HCT116 (cell line): ENCODE measurements at regions not wholly inside any gene's neighbourhood (a gene's known extent, or its start where the extent isn't known, plus 50 kb on each side); places are given as distances from the start of the nearest gene placed in this dataset.

Experiments
- ATAC-seq: fragments of 200-7000 bp; cut with Tn5 transposase; 2 replicates; pipeline ENCODE4 v1.9.1; 2020; ENCODE audit warnings: mild to moderate bottlenecking, moderate library complexity
- BruUV-seq: library from RNA; stranded (reverse); fragments of 400-500 nt; replicated peaks from 2 replicates; lab custom pipeline; 2021; lab: Mats Ljungman, UMichigan
- CTCF ChIA-PET: fragments of 300-600 bp; sonication (Branson Sonifier 250); formaldehyde crosslinking; loops from one replicate; lab custom pipeline; 2021; ENCODE audit warnings: antibody characterized with exemption; lab: Charles Lee
- POLR2A ChIA-PET: fragments of 300-600, 350-600 bp; sonication (Branson Sonifier 250); formaldehyde crosslinking; loops from one replicate; lab custom pipeline; 2021; ENCODE audit warnings: antibody characterized with exemption; lab: Charles Lee
- RAD21 ChIA-PET, 2 experiments: fragments of 300-600 bp; sonication (Branson Sonifier 250); formaldehyde crosslinking; loops; one replicate each; lab custom pipeline; 2023; ENCODE audit warnings: low total read pairs in 2 of 2; ENCODE audit not compliant: uncharacterized antibody in 2 of 2, unreplicated experiment in 2 of 2, low non-redundant PET in 1 of 2; lab: Charles Lee
- DNase-seq: peaks from one replicate; pipeline ENCODE4 v3.0.0-alpha.2; 2010; ENCODE audit warnings: low read depth, low spot score
- H2AFZ ChIP-seq: fragments of 200-600 bp; shearing (Covaris generic), sonication (generic); 2 replicates; pipeline ENCODE4 v1.6.1; 2017; ENCODE audit warnings: low read depth, mixed run types, mixed read lengths, antibody characterized with exemption, low read length; ENCODE audit not compliant: poor library complexity, severe bottlenecking
- H3K27ac ChIP-seq: 2 replicates; pipeline ENCODE4 v1.5.1; 2012; ENCODE audit warnings: low read depth, low read length
- H3K27me3 ChIP-seq: fragments of 200-600 bp; sonication (generic); 2 replicates; pipeline ENCODE4 v1.6.1; 2016; ENCODE audit warnings: mixed run types, low read length, mixed read lengths; ENCODE audit not compliant: insufficient read depth
- H3K36me3 ChIP-seq, 2 experiments: fragments of 200-500 bp in 1 of 2; fragments of 200-600 bp in 1 of 2; sonication (Bioruptor generic) in 1 of 2; sonication (generic) in 1 of 2; 2 replicates each; pipeline versions ENCODE4 v1.5.1 to v1.6.1; 2014 to 2016; ENCODE audit warnings: low read length in 2 of 2, inconsistent platforms in 1 of 2, mixed read lengths in 1 of 2, mixed run types in 1 of 2; ENCODE audit not compliant: insufficient read depth in 2 of 2, control insufficient read depth in 1 of 2
- H3K4me1 ChIP-seq, 2 experiments: fragments of 200-600 bp in 1 of 2; sonication (generic) in 1 of 2; 2 replicates each; pipeline versions ENCODE4 v1.5.1 to v1.6.1; 2012 to 2017; ENCODE audit warnings: low read length in 2 of 2, inconsistent platforms in 1 of 2, mild to moderate bottlenecking in 1 of 2, mixed read lengths in 1 of 2, mixed run types in 1 of 2, moderate library complexity in 1 of 2; ENCODE audit not compliant: insufficient read depth in 2 of 2, control insufficient read depth in 1 of 2
- H3K4me2 ChIP-seq: fragments of 200-600 bp; sonication (generic); 2 replicates; pipeline ENCODE4 v1.6.1; 2017; ENCODE audit warnings: mixed run types, low read length, mixed read lengths
- H3K4me3 ChIP-seq, 2 experiments: fragments of 200-600 bp in 1 of 2; sonication (generic) in 1 of 2; replicated peaks in 1 of 2; 2 replicates each; pipeline ENCODE4 v1.5.1; 2011 to 2016; ENCODE audit warnings: low read length in 2 of 2, control low read depth in 1 of 2, low read depth in 1 of 2, mild to moderate bottlenecking in 1 of 2, mixed read lengths in 1 of 2, mixed run types in 1 of 2
- H3K79me2 ChIP-seq: fragments of 200-600 bp; sonication (generic); 2 replicates; pipeline ENCODE4 v1.6.1; 2017; ENCODE audit warnings: mild to moderate bottlenecking, mixed run types, low read length, moderate library complexity, mixed read lengths; ENCODE audit not compliant: insufficient read depth
- H3K9ac ChIP-seq: fragments of 200-600 bp; sonication (generic); 2 replicates; pipeline ENCODE4 v1.6.1; 2016; ENCODE audit warnings: low read length, mixed read lengths
- H3K9me2 ChIP-seq: fragments of 200-600 bp; sonication (generic), shearing (Covaris generic); 2 replicates; pipeline ENCODE4 v1.6.1; 2017; ENCODE audit warnings: mixed run types, mild to moderate bottlenecking, moderate library complexity; ENCODE audit not compliant: insufficient read depth
- H3K9me3 ChIP-seq, 2 experiments: fragments of 200-500 bp in 1 of 2; fragments of 200-600 bp in 1 of 2; sonication (Bioruptor generic) in 1 of 2; sonication (generic) in 1 of 2; 2 replicates each; pipeline ENCODE4 v1.6.1; 2014 to 2017; ENCODE audit warnings: low read length in 2 of 2, mixed read lengths in 2 of 2, inconsistent platforms in 1 of 2, low read depth in 1 of 2, mild to moderate bottlenecking in 1 of 2, mixed run types in 1 of 2, moderate library complexity in 1 of 2; ENCODE audit not compliant: control insufficient read depth in 1 of 2, insufficient read depth in 1 of 2
- H4K20me1 ChIP-seq: fragments of 200-600 bp; sonication (generic), shearing (Covaris generic); 2 replicates; pipeline ENCODE4 v1.6.1; 2017; ENCODE audit warnings: mixed run types, mild to moderate bottlenecking, moderate library complexity; ENCODE audit not compliant: insufficient read depth
- ATF3 ChIP-seq: IDR thresholded peaks from 2 replicates; pipeline ENCODE4 v1.6.1; 2012
- CEBPB ChIP-seq: IDR thresholded peaks from 2 replicates; pipeline ENCODE4 v1.6.1; 2012; ENCODE audit warnings: low read depth
- ELF1 ChIP-seq: IDR thresholded peaks from 2 replicates; pipeline ENCODE4 v1.6.1; 2012; ENCODE audit warnings: low read depth, borderline replicate concordance
- EZH2phosphoT487 ChIP-seq: fragments of 200-600 bp; IDR thresholded peaks from 2 replicates; pipeline ENCODE4 v1.6.1; 2018; ENCODE audit warnings: antibody characterized with exemption, borderline replicate concordance
- JUND ChIP-seq: IDR thresholded peaks from 2 replicates; pipeline ENCODE4 v1.6.1; 2012
- MAX ChIP-seq: IDR thresholded peaks from 2 replicates; pipeline ENCODE4 v1.6.1; 2012
- POLR2AphosphoS5 ChIP-seq: IDR thresholded peaks from 2 replicates; pipeline ENCODE4 v1.6.1; 2011; ENCODE audit warnings: mild to moderate bottlenecking, low read depth, low read length, moderate library complexity
- REST ChIP-seq: IDR thresholded peaks from 2 replicates; pipeline ENCODE4 v1.6.1; 2012; ENCODE audit warnings: low read depth
- SP1 ChIP-seq: IDR thresholded peaks from 2 replicates; pipeline ENCODE4 v1.6.1; 2012; ENCODE audit warnings: low read depth
- SRF ChIP-seq: IDR thresholded peaks from 2 replicates; pipeline ENCODE4 v1.6.1; 2012; ENCODE audit warnings: low read depth
- ZFX ChIP-seq: fragments of 450-650 bp; IDR thresholded peaks from 2 replicates; pipeline ENCODE4 v1.6.1; 2017
- intact Hi-C: fragments of 100-400 bp; cut with micrococcal nuclease; formaldehyde crosslinking; loops from 2 replicates; pipeline ENCODE4 v1.10.0; 2022
- TF ChIP-seq, protein P1 (sequence below): IDR thresholded peaks from 2 replicates; pipeline ENCODE4 v1.6.1; 2011; ENCODE audit warnings: mild to moderate bottlenecking, low read length, moderate library complexity; ENCODE audit not compliant: insufficient replicate concordance; ENCODE audit errors: extremely low read depth

DNA sequence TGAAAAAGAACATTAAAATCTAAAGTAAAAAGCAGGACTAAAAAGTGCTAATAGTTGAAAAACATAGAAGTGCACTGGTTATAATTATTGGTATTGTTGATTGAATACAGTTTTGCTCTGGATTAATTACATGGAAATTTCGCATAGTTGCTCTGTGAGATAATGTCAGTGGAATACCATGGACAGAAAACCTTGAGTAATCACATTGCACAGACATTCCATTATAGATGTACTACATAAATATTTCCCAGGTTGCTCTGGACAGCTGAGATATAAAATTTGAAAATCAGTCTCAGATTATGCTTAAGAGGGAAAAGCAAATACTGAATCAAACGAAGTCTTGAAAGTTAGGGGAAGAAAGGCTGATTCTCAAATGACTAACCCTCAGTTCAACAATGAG, 439.3 kb upstream of the FLRT2 start:
- Histone ChIP-seq H2AFZ (no peak overlapping the region), H3K79me2 (no peaks in the 10 kb centered on the region), H3K4me2 (no peak overlapping the region), H4K20me1 (no peaks in the 10 kb centered on the region), H3K9me2 (no peaks in the 10 kb centered on the region), H3K4me3 (no peak overlapping the region), H3K9ac (no peak overlapping the region), H3K4me1 (no peaks in the 10 kb centered on the region), H3K27me3 (no peaks in the 10 kb centered on the region), H3K9me3 (peaks cover 13 to 27% of the 10 kb centered on the region in 2 experiments; a peak in 2 of 4 replicates), H3K36me3 (no peaks in the 10 kb centered on the region), H3K27ac (no peak overlapping the region)
- POLR2A ChIA-PET, result no interaction called here
- intact Hi-C loops, result no loop called here
- TF ChIP-seq POLR2AphosphoS5 (no peak), SP1 (no peak), ELF1 (no peak), JUND (no peak), SRF (no peak), REST (no peak), MAX (no peak), ATF3 (no peak), EZH2phosphoT487 (no peak), ZFX (no peak), CEBPB (no peak)
- TF ChIP-seq, protein P1, sequence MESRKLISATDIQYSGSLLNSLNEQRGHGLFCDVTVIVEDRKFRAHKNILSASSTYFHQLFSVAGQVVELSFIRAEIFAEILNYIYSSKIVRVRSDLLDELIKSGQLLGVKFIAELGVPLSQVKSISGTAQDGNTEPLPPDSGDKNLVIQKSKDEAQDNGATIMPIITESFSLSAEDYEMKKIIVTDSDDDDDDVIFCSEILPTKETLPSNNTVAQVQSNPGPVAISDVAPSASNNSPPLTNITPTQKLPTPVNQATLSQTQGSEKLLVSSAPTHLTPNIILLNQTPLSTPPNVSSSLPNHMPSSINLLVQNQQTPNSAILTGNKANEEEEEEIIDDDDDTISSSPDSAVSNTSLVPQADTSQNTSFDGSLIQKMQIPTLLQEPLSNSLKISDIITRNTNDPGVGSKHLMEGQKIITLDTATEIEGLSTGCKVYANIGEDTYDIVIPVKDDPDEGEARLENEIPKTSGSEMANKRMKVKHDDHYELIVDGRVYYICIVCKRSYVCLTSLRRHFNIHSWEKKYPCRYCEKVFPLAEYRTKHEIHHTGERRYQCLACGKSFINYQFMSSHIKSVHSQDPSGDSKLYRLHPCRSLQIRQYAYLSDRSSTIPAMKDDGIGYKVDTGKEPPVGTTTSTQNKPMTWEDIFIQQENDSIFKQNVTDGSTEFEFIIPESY, result no peak
- RAD21 ChIA-PET, result no interaction called here
- CTCF ChIA-PET, result no interaction called here
- no peak for ATAC-seq
- no peak for DNase-seq
- BruUV-seq, result no TSS peak
